ENCODE measurements at regions not wholly inside any gene's neighbourhood (a gene's known extent, or its start where the extent isn't known, plus 50 kb on each side); places are given as distances from the start of the nearest gene placed in this dataset.
A peak's percentile ranks its signal among the peaks of the same experiment; 100 is the strongest.
"Not testable (repeated sequence)": the region's sequence is repeated elsewhere in the genome, so short reads cannot be mapped to it uniquely, and the experiment has no call there.

DNA sequence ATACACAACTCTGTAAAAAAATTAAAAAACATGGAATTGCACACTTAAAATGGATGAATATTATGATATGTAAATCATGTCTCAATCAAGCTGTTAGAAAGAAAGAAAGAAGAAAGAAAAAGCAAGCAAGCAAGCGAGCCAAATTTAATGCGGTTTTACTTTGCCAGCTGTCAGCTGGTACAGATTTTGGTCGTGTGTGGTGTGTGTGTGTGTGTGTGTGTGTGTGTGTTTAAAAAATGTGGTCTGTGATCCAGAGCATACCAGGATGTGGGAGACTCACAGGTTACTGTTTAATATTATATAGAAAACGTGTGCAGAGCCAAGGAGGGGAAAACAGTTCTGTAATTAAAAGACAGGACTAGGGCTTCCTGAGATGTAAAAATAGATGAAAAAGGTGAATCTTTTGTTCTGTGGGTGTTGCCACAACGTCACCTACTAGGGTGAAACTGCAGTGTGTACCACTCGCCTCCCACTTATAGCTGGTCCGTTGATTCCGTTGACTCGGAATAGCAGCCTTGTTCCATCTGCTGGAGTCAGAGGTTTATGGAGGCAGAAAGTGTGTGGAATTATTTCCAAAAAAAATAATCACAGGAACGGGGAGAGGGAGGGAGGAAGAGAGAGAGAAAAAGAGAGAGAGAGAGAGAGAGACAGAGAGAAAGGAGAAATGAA, 197.7 kb downstream of the BCAS1 start:
- FAIRE-seq (peak; percentile 69), DNase-seq (ENCODE audit: low spot score) (peak; percentile 62)

DNA sequence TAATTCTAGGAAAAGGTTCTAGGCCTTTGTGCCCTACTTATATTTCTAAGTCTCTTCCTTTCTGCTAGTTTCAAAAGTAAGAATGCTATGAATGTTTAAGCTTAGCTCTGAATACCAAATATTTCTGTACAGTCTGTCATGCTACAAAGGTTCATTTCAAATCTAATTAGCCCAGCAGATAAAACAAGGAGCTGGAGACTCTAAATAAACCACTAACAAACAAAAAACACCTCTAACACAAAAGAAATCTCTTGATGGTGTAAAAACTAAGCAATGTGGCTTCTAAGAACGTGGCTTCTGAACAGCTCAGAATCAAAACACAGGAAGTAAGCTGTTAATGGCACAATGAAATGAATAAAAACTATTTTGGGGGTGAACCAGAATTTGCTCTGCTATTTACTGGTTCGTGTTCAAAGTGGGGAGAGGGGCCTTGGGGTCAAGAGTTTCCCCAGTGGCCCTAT, 198.3 kb downstream of the BCAS1 start:
- DNase-seq (ENCODE audit: low spot score) (no peak), FAIRE-seq (no peak)

DNA sequence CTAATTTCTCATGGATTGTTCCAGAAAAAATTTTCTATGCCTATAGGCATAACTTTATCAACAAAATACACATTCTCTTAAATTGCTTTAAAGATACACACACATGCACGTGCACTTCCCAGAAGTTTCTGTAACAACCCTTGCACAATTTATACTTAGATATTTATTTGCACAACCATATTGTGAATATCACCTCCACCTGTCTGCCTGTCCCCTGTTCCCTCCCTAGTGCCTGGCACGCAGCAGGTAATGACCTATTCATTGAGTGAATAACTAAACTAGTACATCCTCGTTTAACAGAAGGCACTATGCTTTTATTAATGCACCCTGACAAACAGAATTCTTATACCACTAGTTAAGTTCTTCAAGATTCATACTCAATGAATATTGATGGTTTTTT, 198.9 kb downstream of the BCAS1 start:
- no peak for FAIRE-seq

DNA sequence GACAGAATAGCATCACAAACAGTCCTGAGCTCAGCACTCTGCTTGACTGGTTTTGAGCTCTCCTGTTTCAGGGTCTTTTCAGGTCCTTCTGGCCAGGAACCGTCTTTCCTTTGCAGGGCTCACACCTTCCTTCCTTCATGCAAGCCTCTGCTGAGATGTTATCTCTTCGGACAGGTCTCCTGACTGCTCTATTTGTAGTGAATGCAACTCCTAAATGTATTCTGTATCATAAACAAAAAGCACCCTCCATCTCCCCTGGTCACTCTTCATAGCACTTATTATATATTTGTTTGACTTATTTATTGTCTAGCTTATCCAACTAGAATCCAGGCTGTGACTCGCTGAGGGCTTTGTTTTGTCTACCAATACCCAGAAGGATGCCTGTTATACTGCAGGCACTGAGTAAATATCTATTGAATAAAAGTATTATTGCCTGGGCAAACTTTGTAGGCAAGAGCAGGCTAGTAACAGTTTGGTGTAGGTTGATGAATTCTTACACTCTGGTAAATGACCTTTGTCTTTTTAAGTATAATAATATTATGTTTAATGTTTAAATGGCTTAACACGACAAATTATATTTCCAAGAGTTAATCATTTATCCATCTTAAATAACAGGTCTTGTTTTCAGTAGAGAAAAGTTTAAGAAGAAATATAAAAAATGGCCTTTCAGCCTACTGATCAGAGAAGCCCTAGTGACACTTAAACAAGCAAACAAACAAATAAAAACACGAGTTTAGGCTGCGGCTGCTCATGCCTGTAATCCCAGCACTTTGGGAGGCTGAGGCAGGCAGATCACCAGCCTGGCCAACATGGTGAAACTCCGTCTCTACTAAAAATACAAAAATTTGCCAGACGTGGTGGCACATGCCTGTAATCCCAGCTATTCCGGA, 199.7 kb downstream of the BCAS1 start:
- DNase-seq (ENCODE audit: low spot score) (no peak), FAIRE-seq (peak; percentile 17)

More for the DNA sequence above, 198.9 kb downstream of the BCAS1 start:
- DNase-seq (ENCODE audit: low spot score), result no peak

DNA sequence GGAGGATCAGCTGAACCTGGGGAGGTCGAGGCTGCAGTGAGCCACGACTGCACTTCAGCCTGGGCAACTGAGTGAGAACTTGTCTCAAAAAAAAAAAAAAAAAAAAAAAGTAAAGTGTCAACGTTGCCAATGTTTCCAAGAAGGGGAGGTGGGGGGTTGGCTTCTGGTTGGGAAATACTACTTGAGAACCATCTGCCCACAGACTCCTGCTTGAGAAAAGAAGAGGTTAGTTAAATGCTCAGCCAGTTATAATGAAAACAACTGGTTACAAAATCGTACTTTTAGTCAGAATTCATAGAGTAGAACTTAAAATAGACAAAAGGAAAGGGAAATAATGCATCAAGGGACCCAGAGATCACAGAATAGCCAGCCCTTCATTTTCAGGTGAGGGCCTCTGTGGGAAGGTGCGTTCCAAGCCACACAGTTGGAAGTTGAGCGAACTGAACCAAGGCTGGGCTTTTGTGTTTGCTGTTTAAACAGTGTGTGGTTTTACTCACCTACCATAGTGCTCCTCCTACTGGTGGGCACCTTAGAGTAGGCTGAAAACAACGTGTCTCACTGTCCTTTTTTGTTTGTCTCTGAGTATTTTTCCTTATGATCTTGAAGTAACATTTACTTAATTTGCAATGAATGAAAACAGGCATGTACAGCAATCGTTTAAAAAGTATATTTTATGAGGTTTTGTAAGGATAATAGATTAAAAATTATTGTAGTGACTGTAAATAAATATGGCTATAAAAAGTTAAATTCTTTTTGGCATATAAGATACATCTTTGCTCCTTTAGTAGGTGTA, 200.7 kb downstream of the BCAS1 start:
- peak; percentile 81 for FAIRE-seq
- peak; percentile 80 for DNase-seq (ENCODE audit: low spot score)

DNA sequence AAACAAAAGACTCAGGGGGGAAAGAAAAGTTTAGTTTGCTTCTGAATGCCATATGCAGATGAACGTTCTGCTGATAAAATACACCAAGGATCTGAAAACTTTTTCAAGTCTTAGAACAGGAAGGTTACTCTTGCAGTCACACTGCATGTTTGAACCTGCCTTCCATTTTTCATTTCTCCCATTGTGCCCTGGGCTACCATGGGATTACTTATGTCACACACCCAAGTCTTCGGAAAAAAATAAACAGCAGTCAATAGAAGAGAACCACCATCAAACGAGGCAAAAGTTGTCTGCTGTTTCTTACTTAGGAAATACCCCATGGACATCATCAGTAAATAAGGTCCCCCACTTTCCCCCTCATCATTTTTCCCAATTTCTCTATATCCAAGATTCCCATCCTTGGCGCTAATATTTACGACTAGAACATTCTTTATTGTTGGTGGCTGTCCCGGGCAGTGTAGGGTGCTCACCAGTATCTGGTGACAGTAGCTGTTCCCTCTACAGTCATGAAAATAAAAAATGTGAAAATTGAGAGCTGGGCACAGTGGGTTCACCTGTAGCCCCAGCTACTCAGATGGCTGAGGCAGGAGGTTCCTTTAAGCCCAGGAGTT, 202.5 kb downstream of the BCAS1 start:
- DNase-seq (ENCODE audit: low spot score) (no peak), FAIRE-seq (no peak)

DNA sequence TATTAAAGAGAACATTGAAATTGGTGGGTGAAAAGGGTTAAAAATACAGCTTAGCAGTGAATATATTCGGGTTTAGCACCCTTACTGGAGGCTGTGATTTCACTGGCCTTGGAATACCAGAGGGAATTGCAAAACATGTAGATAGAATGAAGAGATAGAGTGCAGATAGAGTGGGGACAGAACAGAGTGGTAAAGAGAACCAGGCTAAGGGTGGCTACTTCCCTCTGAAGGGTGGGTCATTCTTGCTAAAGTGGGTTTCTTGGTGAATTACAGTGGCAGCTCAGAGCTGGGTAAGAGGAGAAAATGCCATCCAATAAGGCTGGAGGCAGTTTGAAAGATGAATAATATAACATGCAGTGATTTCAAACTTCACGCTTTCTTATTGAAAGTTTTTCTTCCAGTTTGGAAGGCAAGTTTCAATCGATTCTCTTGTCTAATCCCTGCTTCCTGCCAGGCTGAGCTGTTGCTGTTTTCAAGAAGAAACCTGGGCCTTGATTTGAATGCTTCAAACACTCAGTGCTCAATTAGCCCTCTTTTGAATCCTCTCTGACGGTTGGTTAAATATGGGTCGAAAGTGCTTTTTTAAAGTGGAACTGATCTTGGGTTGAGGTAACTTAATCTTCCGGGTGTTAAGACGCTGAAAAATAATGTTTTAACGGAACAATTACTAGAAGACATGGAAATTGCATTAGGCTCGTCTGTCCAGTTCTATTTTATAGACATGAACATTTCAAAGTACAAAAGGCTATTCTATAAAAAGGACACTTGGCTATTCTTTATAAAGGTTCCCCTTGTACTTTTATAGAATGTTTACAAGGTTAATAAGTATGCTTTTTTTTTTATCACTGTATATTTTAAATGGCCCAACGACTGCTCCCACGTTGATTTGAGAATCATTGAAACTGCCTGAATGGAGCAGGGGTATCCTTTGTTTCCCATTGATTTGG, 203.3 kb downstream of the BCAS1 start:
- no peak for DNase-seq (ENCODE audit: low spot score)
- FAIRE-seq, result no peak

DNA sequence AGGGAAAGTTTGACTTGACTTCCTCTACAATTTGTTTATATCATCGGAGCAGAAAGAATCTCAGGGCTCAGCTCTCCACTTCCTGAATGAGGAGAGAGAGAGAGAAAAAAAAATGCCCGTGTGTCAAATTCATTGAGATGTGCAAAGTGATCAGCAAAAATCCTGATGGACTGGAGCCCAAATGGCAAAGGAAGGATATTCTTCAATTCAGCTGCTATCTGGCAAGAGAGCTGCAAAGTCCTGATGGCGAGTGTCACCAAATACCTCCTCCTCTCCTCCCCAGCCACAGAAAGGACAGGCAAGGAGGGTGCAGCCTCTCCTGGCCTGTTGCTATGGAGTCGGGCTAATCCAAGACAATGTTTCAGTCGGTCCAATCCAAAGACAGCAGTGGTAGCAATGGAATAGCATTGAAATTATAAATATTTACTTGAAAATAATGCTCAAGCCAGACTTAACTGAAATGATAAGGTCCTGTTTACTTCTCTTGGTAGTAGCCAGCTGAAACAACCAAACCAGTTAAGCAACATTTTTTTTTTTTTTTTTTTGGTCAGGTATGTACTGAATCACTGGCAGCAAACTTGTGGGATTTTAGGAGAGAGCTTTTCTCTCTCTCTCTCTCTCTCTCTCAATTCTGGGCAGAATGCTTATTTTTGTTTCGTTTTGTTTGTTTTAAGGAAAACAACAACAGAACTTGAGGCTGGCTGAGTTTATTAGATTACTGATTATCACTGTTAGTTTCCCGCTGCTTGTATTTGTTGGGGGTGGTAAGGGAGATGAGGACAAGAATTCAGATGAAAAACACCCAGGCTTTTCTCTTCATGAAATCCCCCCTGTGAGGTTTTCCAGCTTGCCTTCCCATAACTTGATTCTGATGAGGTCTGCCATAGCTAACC, 204.2 kb downstream of the BCAS1 start:
- FAIRE-seq (no peak), DNase-seq (ENCODE audit: low spot score) (peak; percentile 47)

DNA sequence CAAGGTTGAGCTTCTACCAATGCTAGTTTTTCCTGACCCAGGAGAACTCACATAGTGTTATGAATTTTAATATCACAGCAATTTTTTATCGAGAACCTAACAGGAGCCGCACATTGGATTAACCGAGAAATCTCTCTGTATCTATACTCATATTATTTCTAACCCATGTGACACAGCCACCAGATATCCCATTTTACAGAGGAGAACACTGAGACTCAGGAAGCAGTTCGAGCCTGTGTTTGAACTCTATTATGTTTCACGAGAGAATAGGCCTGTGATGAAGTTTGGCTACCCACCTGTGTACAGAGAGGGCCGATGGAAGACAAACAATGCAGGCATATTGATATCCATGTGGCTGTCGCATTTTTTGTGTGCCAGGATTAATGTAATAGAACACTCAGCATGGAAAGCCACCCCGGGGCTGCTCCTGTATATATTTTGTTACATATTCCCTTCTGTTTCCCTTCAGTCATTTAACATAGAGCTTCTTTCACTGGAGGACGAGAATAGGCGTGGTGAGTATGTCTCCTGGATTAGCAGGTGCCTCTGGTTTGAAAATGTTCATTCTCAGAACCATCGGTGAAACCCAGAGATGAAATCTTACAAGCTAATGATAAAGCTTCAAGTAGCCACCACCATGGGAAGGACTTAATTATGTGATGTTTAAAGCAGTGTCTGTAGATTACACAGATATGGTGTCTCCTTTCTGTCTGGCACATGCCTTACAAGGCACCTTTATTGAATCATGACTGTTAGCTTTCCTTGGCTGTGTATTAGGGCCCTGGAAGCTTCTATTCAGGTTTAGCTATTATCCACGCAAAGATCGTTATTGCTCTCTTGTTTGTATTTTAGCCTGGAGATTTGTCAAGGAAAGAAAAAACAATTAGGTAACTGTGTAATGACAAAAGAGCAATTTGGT, 205.4 kb downstream of the BCAS1 start:
- not testable (repeated sequence) for DNase-seq (ENCODE audit: low spot score); FAIRE-seq

DNA sequence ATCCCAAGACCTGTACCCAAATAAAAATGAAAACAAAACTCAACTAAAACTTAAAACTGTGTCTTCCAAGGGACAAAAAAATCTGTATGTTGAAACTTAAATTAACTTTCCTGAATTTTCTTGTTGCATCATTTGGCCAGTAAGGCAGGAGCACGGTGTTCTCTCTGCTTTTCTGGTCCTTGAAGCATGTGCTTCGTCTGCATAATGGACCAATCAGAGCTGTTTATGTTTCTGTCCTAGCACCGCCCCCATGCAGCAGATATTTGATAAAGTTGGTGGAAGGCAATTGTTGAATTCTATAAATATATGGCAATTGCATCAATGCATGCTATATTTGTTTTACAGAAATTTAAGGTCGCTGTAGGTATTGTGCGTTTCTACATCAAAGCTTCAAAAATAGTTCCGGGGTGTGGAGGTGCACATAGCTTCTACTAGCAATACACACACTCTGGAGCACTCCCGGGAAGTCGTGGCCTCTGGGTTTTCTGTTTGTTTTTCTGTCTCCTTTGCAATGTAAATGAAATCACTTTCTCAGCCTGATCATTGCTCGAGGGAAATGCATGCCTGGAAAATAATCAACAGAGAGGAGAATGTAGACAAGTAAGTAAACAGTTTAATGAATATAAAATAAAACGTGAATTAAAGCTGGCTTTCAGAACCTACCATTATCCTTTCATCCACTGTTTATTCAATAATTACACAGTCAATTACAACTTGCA, 206.3 kb downstream of the BCAS1 start:
- FAIRE-seq; DNase-seq (ENCODE audit: low spot score): not testable (repeated sequence)

DNA sequence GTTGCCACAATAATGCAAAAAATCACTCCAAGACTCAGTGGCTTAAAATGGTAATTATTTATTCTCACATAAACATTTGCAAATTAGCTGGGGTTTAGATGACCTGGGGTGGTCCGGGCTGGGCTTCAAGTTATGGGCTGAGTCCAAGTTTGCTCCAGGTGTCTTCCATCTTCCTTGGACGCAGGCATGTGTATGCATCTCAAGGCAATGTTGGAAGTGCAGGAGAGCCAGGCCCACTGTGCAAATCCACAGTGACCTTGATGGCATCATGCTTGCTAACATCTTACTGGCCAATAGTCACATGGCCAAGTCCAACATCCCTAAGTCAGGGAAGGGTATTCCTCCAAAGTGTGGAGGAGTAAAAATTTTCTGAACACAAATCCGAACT, 206.9 kb downstream of the BCAS1 start:
- not testable (repeated sequence) for DNase-seq (ENCODE audit: low spot score); FAIRE-seq

DNA sequence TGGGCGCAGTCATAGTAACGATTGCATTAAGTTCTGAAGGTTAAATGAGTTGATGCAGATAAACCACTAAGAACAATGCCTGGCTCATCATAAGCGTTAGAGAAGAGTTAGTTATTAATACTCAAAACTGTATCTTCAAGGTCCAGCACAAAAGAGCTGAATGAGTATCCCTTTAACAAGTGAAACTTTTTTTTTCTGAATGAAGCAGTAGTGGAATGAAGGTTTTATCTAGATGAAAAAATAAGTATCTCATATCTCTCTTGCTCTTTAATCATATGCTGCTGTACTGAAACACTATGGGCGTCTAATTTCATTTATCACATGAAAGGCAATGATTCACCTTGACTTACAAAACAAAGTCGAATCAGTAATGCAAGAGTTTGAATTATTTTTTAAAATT, 207.4 kb downstream of the BCAS1 start:
- not testable (repeated sequence) for DNase-seq (ENCODE audit: low spot score); FAIRE-seq

DNA sequence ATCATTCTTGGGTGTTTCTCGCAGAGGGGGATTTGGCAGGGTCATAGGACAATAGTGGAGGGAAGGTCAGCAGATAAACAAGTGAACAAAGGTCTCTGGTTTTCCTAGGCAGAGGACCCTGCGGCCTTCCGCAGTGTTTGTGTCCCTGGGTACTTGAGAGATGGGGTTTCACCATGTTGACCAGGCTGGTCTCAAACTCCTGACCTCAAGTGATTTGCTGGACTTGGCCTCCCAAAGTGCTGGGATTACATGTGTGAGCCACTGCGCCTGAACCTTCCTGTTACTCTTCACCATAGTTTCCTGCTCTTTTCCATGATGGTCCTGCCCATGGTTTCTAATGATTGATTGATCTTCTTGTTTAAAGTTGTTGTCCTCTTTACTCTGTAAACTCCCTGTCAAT, 207.9 kb downstream of the BCAS1 start:
- DNase-seq (ENCODE audit: low spot score); FAIRE-seq: not testable (repeated sequence)

DNA sequence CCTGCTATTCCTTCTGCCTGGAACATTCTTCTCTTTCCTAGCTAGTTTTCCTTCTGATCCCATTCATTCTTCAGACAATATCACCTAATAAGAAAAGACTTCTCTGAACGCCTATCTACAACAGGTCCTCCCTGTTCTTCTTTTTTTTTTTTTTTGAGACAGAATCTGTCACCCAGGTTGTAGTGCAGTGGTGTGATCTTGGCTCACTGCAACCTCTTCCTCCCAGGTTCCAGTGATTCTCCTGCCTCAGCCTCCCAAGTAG, 208.3 kb downstream of the BCAS1 start:
- FAIRE-seq; DNase-seq (ENCODE audit: low spot score): not testable (repeated sequence)

DNA sequence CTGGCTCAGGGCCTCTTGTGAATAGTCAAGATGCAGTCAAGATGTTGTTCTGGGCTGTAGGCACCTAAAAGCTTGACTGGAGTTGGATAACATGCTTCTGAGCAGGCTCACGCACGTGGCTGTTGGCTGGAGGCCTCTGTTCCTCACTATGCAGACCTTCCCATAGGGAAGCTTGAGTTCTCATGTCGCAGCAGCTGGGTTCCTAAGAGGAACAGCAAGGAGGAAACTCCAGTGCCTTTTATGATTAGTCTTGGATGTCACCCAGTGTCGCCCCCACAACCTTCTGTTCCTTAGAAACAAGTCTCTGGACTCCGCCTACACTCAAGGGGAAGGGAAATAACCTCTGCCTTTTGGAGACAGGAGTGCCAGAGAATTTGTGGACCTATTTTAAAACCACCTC, 210.7 kb downstream of the BCAS1 start:
- FAIRE-seq, result no peak

DNA sequence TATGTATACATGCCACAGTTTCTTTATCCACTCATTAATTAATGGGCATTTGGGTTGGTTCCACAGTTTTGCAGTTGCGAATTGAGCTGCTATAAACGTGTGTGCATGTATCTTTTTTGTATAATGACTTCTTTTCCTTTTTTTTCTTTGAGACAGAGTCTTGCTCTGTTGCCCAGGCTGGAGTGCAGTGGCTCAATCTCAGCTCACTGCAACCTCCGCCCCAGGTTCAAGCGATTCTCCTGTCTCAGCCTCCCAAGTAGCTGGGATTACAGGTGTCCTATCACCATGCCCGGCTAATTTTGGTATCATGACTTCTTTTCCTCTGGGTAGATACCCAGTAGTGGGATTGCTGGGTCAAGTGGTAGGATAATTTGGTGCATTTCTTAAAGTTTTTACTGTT, 211.4 kb downstream of the BCAS1 start:
- FAIRE-seq; DNase-seq (ENCODE audit: low spot score): not testable (repeated sequence)

More for the DNA sequence above, 210.7 kb downstream of the BCAS1 start:
- no peak for DNase-seq (ENCODE audit: low spot score)

DNA sequence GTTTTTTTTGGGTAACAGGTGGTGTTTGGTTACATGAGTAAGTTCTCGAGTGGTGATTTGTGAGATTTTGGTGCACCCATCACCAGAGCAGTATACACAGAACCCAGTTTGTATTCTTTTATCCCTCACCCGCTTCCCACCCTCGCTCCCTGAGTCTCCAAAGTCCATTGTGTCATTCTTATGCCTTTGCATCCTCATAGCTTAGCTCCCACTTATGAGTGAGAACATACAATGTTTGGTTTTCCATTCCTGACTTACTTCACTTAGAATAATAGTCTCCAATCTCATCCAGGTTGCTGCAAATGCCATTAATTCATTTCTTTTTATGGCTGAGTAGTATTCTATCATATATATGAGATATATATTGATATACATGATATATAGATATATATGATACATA, 211.9 kb downstream of the BCAS1 start:
- FAIRE-seq; DNase-seq (ENCODE audit: low spot score): not testable (repeated sequence)
